ENCODE measurements at regions not wholly inside any gene's neighbourhood (a gene's known extent, or its start where the extent isn't known, plus 50 kb on each side); places are given as distances from the start of the nearest gene placed in this dataset.

- DNase-seq (ENCODE audit: insufficient read length, low spot score) (no peak), FAIRE-seq (no peak)
- no peak for TF ChIP-seq CTCF (IDR thresholded peaks at IDR 0.05; ENCODE audit: insufficient read depth, missing control alignments)
Observed at GRCh38 chr3:31174079-31174478, 279.6 kb upstream of the GADL1 start.

GRCh38 chr3:31176045-31176444 is 281.6 kb upstream of the GADL1 start:
- no peak for TF ChIP-seq CTCF (IDR thresholded peaks at IDR 0.05; ENCODE audit: insufficient read depth, missing control alignments)
- no peak for FAIRE-seq
- no peak for DNase-seq (ENCODE audit: insufficient read length, low spot score)

GRCh38 chr3:31178467-31178866 is 284.0 kb upstream of the GADL1 start:
- FAIRE-seq (no peak), DNase-seq (ENCODE audit: insufficient read length, low spot score) (no peak)
- TF ChIP-seq CTCF (IDR thresholded peaks at IDR 0.05; ENCODE audit: insufficient read depth, missing control alignments), result no peak

GRCh38 chr3:31179768-31180167 is 285.3 kb upstream of the GADL1 start:
- DNase-seq (ENCODE audit: insufficient read length, low spot score) (no peak), FAIRE-seq (no peak)
- TF ChIP-seq CTCF (IDR thresholded peaks at IDR 0.05; ENCODE audit: insufficient read depth, missing control alignments), result no peak

- FAIRE-seq, result no peak
Observed at GRCh38 chr3:31180274-31180673, 285.8 kb upstream of the GADL1 start.

GRCh38 chr3:31181661-31182060 is 287.2 kb upstream of the GADL1 start:
- FAIRE-seq (no peak), DNase-seq (ENCODE audit: insufficient read length, low spot score) (no peak)
- no peak for TF ChIP-seq CTCF (IDR thresholded peaks at IDR 0.05; ENCODE audit: insufficient read depth, missing control alignments)

More at GRCh38 chr3:31180274-31180673, 285.8 kb upstream of the GADL1 start:
- DNase-seq (ENCODE audit: insufficient read length, low spot score), result no peak
- no peak for TF ChIP-seq CTCF (IDR thresholded peaks at IDR 0.05; ENCODE audit: insufficient read depth, missing control alignments)

GRCh38 chr3:31182661-31183060 is 288.2 kb upstream of the GADL1 start:
- DNase-seq (ENCODE audit: insufficient read length, low spot score) (no peak), FAIRE-seq (no peak)
- TF ChIP-seq CTCF (IDR thresholded peaks at IDR 0.05; ENCODE audit: insufficient read depth, missing control alignments), result no peak

Data from D721Med (cell line).